Activated CD4-positive, alpha-beta T cell treated with anti-CD3 and anti-CD28 coated beads, Interleukin-2, amount 10 ng/mL, durations not matched to agents 24 days and 14 days (primary cell): ENCODE measurements at regions not wholly inside any gene's neighbourhood (a gene's known extent, or its start where the extent isn't known, plus 50 kb on each side); places are given as distances from the start of the nearest gene placed in this dataset.

Experiments
- DNase-seq: peaks from one replicate; pipeline ENCODE4 v3.0.0; 2022
- H3K27ac Mint-ChIP-seq: one replicate; pipeline ENCODE4 v1.8.0; 2022; ENCODE audit warnings: mild to moderate bottlenecking, mixed read lengths
- H3K27me3 Mint-ChIP-seq: one replicate; pipeline ENCODE4 v1.8.0; 2022; ENCODE audit warnings: mixed read lengths
- H3K36me3 Mint-ChIP-seq: one replicate; pipeline ENCODE4 v1.8.0; 2022; ENCODE audit warnings: low read depth, mild to moderate bottlenecking, mixed read lengths
- H3K4me1 Mint-ChIP-seq: one replicate; pipeline ENCODE4 v1.8.0; 2021; ENCODE audit warnings: mixed read lengths
- H3K4me3 Mint-ChIP-seq: one replicate; pipeline ENCODE4 v1.8.0; 2022; ENCODE audit warnings: mild to moderate bottlenecking, moderate library complexity, mixed read lengths
- H3K9me3 Mint-ChIP-seq: one replicate; pipeline ENCODE4 v1.8.0; 2021; ENCODE audit warnings: mixed read lengths
- intact Hi-C: fragments of 100-400 bp; cut with micrococcal nuclease; formaldehyde crosslinking; loops from one replicate; pipeline ENCODE4 v1.15.1; 2023

GRCh38 chr16:55007504-55007903, 76.8 kb downstream of the IRX5 start:
- H3K27me3 Mint-ChIP-seq, result no peaks in the 10 kb centered on the region
- no peak overlapping the region for H3K4me3 Mint-ChIP-seq
- no peak overlapping the region for H3K27ac Mint-ChIP-seq
- no peaks in the 10 kb centered on the region for H3K4me1 Mint-ChIP-seq
- no peak for DNase-seq
- H3K9me3 Mint-ChIP-seq, result no peaks in the 10 kb centered on the region
- H3K36me3 Mint-ChIP-seq, result no peaks in the 10 kb centered on the region
- intact Hi-C loops, result no loop called here

DNA sequence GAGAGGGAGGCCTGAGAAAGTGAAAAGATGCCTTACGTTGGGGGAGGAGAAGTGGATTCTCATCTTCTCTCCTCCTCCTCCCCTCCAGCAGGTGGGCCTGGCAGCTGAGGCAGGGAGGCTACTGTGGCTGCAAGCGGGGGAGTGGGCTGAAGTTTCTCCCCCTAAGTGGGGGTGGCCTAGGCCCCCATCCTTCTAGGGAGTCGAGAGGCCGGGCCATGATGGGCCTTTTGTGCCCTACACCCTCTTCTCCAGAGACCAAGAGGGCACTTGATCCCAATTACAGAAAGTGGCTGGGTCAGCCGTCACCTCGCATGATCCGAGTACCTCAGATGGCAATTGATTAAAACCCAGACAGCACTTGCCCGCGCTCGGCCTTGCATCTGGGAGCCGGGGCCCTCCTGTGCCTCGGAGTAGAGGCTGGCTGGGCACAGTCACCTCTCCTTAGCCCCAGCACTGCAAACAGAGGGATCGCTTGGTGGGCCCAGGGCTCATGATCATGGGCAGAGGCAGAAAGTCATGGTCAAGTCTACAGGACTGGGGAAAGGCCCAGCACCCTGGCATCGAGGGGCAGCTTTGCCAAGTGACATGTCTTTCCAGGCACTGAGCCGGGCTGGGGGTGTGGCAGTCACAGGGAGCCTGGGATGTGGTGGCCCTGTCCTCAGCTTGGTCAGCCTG, 78.3 kb downstream of the IRX5 start:
- Mint-ChIP-seq H3K9me3 (no peaks in the 10 kb centered on the region), H3K4me1 (no peaks in the 10 kb centered on the region), H3K27ac (no peak overlapping the region)

DNA sequence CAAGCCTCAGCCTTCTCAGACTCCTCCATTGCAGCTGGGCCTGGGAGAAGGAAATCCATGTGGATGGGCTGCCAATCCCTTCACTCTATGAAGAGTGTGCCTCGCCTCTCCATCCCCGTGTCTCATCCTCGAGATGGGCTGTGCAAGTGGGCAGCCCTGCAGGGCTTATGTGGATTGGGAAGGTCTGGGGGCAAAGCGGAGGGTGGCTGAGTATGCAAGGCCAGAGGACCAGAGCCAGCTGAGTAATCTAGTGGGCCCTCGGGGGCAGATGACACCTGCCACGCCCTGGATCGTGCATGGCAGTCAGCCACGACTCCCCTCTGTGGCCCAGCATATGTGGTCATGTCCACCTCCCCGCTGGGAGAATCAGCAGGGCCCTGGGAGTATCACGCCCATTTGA, 78.9 kb downstream of the IRX5 start:
- no peak overlapping the region for H3K27ac Mint-ChIP-seq
- no peaks in the 10 kb centered on the region for H3K36me3 Mint-ChIP-seq
- no peak overlapping the region for H3K4me3 Mint-ChIP-seq
- no peaks in the 10 kb centered on the region for H3K4me1 Mint-ChIP-seq
- H3K9me3 Mint-ChIP-seq, result no peaks in the 10 kb centered on the region
- DNase-seq, result no peak
- intact Hi-C loops, result no loop called here
- no peaks in the 10 kb centered on the region for H3K27me3 Mint-ChIP-seq

More for the DNA sequence above, 78.3 kb downstream of the IRX5 start:
- Mint-ChIP-seq H3K4me3 (no peak overlapping the region), H3K27me3 (no peaks in the 10 kb centered on the region), H3K36me3 (no peaks in the 10 kb centered on the region)
- intact Hi-C loops, result no loop called here
- DNase-seq, result no peak

GRCh38 chr16:55010492-55011160, 80.0 kb downstream of the IRX5 start:
- intact Hi-C loops, result no loop called here
- H3K9me3 Mint-ChIP-seq, result no peaks in the 10 kb centered on the region

GRCh38 chr16:55012362-55012761, 81.7 kb downstream of the IRX5 start:
- Mint-ChIP-seq H3K4me3 (no peak overlapping the region), H3K9me3 (no peaks in the 10 kb centered on the region), H3K36me3 (no peaks in the 10 kb centered on the region), H3K4me1 (no peaks in the 10 kb centered on the region), H3K27me3 (no peaks in the 10 kb centered on the region), H3K27ac (no peak overlapping the region)
- no peak for DNase-seq
- intact Hi-C loops, result no loop called here

More at GRCh38 chr16:55010492-55011160, 80.0 kb downstream of the IRX5 start:
- no peak for DNase-seq
- no peaks in the 10 kb centered on the region for H3K36me3 Mint-ChIP-seq
- no peak overlapping the region for H3K4me3 Mint-ChIP-seq
- H3K27ac Mint-ChIP-seq, result no peak overlapping the region
- no peaks in the 10 kb centered on the region for H3K27me3 Mint-ChIP-seq
- no peaks in the 10 kb centered on the region for H3K4me1 Mint-ChIP-seq

DNA sequence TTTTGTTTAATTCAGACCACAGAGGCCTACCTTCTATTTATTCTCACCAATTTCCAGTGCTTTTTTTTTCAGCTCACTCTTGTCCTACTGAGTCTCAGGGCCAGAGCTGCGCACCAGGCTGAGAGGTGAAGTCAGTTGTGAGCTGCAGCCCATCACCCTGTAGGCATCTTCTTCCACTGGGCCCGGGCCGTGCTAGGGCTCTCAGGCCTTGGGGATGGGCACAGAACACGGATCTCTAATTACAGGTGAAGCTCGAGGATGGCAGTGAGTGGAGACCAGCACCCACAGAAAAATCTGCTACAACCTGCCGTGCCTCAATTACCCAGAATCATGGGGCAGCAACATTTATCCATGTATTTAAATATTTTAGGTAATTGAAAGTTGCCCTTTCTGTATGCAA, 82.1 kb downstream of the IRX5 start:
- no peak for DNase-seq
- no peaks in the 10 kb centered on the region for H3K9me3 Mint-ChIP-seq
- intact Hi-C loops, result no loop called here
- no peak overlapping the region for H3K4me3 Mint-ChIP-seq
- no peaks in the 10 kb centered on the region for H3K36me3 Mint-ChIP-seq
- H3K27me3 Mint-ChIP-seq, result no peaks in the 10 kb centered on the region
- no peak overlapping the region for H3K27ac Mint-ChIP-seq
- no peaks in the 10 kb centered on the region for H3K4me1 Mint-ChIP-seq

- Mint-ChIP-seq H3K36me3 (no peaks in the 10 kb centered on the region), H3K27me3 (no peaks in the 10 kb centered on the region), H3K4me3 (no peak overlapping the region), H3K4me1 (no peaks in the 10 kb centered on the region), H3K27ac (no peak overlapping the region), H3K9me3 (no peaks in the 10 kb centered on the region)
- no peak for DNase-seq
- intact Hi-C loops, result no loop called here
Measured at GRCh38 chr16:55014022-55014421, 83.4 kb downstream of the IRX5 start.

GRCh38 chr16:55015181-55015913, 84.7 kb downstream of the IRX5 start:
- H3K27ac Mint-ChIP-seq, result no peak overlapping the region
- H3K9me3 Mint-ChIP-seq, result peaks cover 9% of the 10 kb centered on the region
- H3K4me3 Mint-ChIP-seq, result no peak overlapping the region
- no peaks in the 10 kb centered on the region for H3K27me3 Mint-ChIP-seq
- intact Hi-C loops, result no loop called here
- no peak for DNase-seq
- H3K4me1 Mint-ChIP-seq, result no peaks in the 10 kb centered on the region
- H3K36me3 Mint-ChIP-seq, result no peaks in the 10 kb centered on the region

GRCh38 chr16:55016515-55016914, 85.8 kb downstream of the IRX5 start:
- no peak overlapping the region for H3K27ac Mint-ChIP-seq
- no peak overlapping the region for H3K4me3 Mint-ChIP-seq
- H3K27me3 Mint-ChIP-seq, result no peaks in the 10 kb centered on the region
- H3K36me3 Mint-ChIP-seq, result no peaks in the 10 kb centered on the region
- no peaks in the 10 kb centered on the region for H3K4me1 Mint-ChIP-seq
- intact Hi-C loops, result no loop called here
- DNase-seq, result no peak
- H3K9me3 Mint-ChIP-seq, result peaks cover 9% of the 10 kb centered on the region

DNA sequence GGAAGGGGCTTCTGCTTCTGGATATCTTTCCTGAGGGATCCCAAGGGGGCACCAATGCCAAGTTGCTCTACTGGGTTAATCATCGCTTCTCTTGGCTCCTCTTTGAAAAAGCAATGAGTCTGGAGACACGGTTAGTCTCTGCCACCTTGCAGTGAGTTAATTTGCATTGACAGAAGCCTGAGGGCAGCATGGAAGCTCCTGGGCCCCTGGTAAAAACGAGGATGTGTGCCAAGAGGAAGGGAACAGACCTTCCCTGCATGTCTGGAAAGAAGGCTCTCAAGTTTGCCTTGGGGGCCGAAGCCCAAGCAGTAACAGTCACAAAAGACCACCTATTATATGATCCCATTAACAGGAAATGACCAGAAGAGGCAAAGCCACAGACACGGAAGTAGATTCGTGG, 86.7 kb downstream of the IRX5 start:
- Mint-ChIP-seq H3K27me3 (no peaks in the 10 kb centered on the region), H3K36me3 (no peaks in the 10 kb centered on the region), H3K9me3 (peaks cover 9% of the 10 kb centered on the region), H3K4me3 (no peak overlapping the region), H3K4me1 (no peaks in the 10 kb centered on the region), H3K27ac (no peak overlapping the region)
- no peak for DNase-seq
- intact Hi-C loops, result no loop called here

DNA sequence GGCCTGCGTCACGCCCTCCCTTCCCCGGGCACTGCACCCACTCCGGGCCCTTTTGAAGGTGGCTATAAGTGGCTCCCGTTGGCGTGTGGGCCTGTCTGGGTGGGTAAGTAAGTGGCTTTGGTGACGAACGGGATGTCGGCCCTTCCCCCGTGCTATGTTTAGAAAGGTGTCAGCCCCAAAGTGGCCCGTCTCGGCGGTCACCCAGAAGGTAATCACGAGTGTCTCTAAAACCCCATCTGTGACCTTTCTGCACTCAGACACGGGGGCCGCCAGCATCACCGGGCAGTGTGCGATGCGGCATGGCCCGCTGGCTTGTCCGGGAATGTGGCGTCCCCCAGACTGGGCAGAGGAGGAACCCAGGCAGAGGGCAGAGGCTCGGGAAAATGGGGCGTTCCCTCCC, 88.2 kb downstream of the IRX5 start:
- H3K27me3 Mint-ChIP-seq, result peaks cover 1% of the 10 kb centered on the region
- H3K4me3 Mint-ChIP-seq, result no peak overlapping the region
- peaks cover 9% of the 10 kb centered on the region for H3K9me3 Mint-ChIP-seq
- no peaks in the 10 kb centered on the region for H3K4me1 Mint-ChIP-seq
- no peak overlapping the region for H3K27ac Mint-ChIP-seq
- no peak for DNase-seq
- intact Hi-C loops, result no loop called here
- no peaks in the 10 kb centered on the region for H3K36me3 Mint-ChIP-seq

DNA sequence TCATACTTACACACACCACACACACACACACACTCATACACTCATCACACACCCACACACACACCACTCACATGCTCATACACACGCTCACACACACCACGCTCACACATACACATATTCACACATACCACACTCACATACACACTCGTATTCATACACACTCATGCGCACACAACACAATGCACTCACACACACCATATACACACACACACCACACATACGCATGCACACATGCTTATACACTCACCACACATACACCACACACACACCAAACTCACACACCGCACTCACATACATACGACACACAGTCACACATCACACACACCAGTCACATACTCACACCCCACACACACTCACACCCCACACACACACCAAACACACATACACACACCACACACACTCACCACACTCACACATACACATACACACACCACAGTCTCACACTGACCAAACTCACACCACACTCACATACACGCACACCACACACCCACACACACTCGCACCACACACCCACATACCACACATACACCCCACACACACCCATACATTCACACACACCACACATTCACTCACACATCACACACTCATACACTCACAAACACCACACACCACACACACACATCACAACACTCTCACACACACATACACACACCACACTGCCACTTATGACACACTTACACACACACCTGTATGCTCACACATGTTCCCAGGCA, 88.9 kb downstream of the IRX5 start:
- no peaks in the 10 kb centered on the region for H3K4me1 Mint-ChIP-seq
- no peak overlapping the region for H3K4me3 Mint-ChIP-seq
- H3K27ac Mint-ChIP-seq, result no peak overlapping the region
- H3K9me3 Mint-ChIP-seq, result peaks cover 9% of the 10 kb centered on the region
- no peaks in the 10 kb centered on the region for H3K36me3 Mint-ChIP-seq
- intact Hi-C loops, result no loop called here
- peaks cover 2% of the 10 kb centered on the region for H3K27me3 Mint-ChIP-seq
- DNase-seq, result no peak

- Mint-ChIP-seq H3K27ac (no peak overlapping the region), H3K4me1 (no peaks in the 10 kb centered on the region), H3K27me3 (peaks cover 2% of the 10 kb centered on the region), H3K9me3 (peaks cover 9% of the 10 kb centered on the region), H3K4me3 (no peak overlapping the region), H3K36me3 (no peaks in the 10 kb centered on the region)
- no peak for DNase-seq
- intact Hi-C loops, result no loop called here
Measured at GRCh38 chr16:55021595-55022475, 91.2 kb downstream of the IRX5 start.
